ENCODE measurements at regions not wholly inside any gene's neighbourhood (a gene's known extent, or its start where the extent isn't known, plus 50 kb on each side); places are given as distances from the start of the nearest gene placed in this dataset.

DNA sequence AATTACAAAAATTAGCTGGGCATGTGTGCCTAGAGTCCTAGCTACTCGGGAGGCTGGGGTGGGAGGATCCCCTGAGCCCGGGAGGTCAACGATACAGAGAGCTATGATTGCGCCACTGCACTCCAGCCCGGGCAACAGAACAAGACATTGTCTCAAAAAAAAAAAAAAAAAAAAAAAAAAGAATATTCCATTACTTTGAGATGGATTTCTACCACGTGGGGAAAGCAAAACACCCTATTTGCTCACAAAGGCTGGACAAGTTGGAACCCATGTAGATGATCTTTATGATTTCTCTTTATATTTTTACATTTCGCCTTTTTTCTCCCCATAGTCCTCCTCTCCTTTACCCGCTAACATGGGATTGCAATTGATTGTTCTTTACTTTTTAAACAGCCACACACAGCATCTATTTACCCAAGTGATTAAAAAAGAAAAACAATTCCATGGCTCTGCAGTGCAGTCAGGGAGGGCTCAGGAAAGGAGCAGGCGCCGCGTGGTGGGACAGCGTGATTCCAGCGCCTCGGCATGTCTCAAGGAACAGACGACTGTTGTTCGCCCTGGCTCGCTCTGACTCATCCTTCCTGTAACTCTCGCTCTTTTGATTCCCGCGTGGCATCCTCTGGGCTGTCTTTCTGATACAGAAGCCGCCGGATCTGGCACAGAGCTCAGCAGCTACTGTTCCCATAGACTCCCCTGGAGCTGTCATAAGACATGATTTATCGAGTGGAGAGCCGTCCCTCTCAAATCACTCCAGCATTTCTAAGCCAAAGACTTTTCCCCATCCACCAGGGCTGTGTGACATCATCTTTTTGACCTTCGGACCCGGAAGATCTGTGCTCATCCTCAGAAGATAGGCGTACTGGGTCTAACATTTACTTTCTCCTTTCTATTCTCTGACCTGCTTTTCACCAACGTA lies 230.4 kb upstream of the AGAP1 start:
- no peaks in the 10 kb centered on the region for H3K79me2 ChIP-seq (ENCODE audit: low read length)
- H3K27me3 ChIP-seq (replicated peaks; ENCODE audit: insufficient read depth, low read length): no peaks in the 10 kb centered on the region
- no peak overlapping the region for H3K27ac ChIP-seq (ENCODE audit: low read length)
- no peaks in the 10 kb centered on the region for H3K36me3 ChIP-seq (replicated peaks; ENCODE audit: insufficient read depth, low read length)
- no peaks in the 10 kb centered on the region for H3K9me2 ChIP-seq (replicated peaks; ENCODE audit: insufficient read depth, low read length)
- H4K20me1 ChIP-seq (ENCODE audit: insufficient read depth, low read length): no peaks in the 10 kb centered on the region
- no peak overlapping the region for H3K4me2 ChIP-seq (ENCODE audit: low read depth, low read length)
- H3K4me3 ChIP-seq (ENCODE audit: low read length): no peak overlapping the region
- TF ChIP-seq EZH2phosphoT487 (IDR thresholded peaks at IDR 0.05; ENCODE audit: low read length) (no peak), EZH2 (optimal IDR thresholded peaks at IDR 0.05; ENCODE audit: low read depth, low read length) (no peak)
- TF ChIP-seq, protein P1, sequence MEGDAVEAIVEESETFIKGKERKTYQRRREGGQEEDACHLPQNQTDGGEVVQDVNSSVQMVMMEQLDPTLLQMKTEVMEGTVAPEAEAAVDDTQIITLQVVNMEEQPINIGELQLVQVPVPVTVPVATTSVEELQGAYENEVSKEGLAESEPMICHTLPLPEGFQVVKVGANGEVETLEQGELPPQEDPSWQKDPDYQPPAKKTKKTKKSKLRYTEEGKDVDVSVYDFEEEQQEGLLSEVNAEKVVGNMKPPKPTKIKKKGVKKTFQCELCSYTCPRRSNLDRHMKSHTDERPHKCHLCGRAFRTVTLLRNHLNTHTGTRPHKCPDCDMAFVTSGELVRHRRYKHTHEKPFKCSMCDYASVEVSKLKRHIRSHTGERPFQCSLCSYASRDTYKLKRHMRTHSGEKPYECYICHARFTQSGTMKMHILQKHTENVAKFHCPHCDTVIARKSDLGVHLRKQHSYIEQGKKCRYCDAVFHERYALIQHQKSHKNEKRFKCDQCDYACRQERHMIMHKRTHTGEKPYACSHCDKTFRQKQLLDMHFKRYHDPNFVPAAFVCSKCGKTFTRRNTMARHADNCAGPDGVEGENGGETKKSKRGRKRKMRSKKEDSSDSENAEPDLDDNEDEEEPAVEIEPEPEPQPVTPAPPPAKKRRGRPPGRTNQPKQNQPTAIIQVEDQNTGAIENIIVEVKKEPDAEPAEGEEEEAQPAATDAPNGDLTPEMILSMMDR (IDR thresholded peaks at IDR 0.05; ENCODE audit: low read length): no peak
- H3K9ac ChIP-seq (ENCODE audit: low read length): no peak overlapping the region
- H3F3A ChIP-seq (ENCODE audit: insufficient read depth, low read length): no peaks in the 10 kb centered on the region
- DNase-seq: no peak
- H2AFZ ChIP-seq (ENCODE audit: low read length): no peak overlapping the region
- H3K9me3 ChIP-seq (replicated peaks; ENCODE audit: insufficient read depth, low read length): no peaks in the 10 kb centered on the region
- H3K4me1 ChIP-seq (ENCODE audit: low read length): no peaks in the 10 kb centered on the region

DNA sequence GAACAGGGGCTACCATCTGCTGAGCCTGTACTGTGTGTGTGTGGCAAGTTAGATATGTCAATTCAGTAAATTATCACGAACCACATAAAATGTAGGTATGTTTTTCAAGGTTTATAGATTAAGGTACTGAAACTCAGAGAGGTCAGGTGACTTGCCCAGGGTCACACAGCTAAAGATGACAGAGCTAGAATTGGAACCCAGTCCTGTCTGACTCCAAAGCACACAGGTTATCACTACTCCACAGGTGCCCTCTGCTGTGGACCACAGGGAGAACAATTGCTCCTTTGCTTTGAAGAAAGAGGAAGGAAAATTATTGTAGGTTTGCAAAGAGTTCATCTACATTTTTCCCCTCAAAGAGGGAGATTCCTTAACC lies 229.7 kb upstream of the AGAP1 start:
- Histone ChIP-seq H3K9me3 (replicated peaks; ENCODE audit: insufficient read depth, low read length) (no peaks in the 10 kb centered on the region), H3K4me1 (ENCODE audit: low read length) (no peaks in the 10 kb centered on the region), H4K20me1 (ENCODE audit: insufficient read depth, low read length) (no peaks in the 10 kb centered on the region), H3F3A (ENCODE audit: insufficient read depth, low read length) (no peaks in the 10 kb centered on the region), H3K27me3 (replicated peaks; ENCODE audit: insufficient read depth, low read length) (no peaks in the 10 kb centered on the region), H3K4me2 (ENCODE audit: low read depth, low read length) (no peak overlapping the region), H3K36me3 (replicated peaks; ENCODE audit: insufficient read depth, low read length) (no peaks in the 10 kb centered on the region), H3K27ac (ENCODE audit: low read length) (no peak overlapping the region), H2AFZ (ENCODE audit: low read length) (no peak overlapping the region), H3K4me3 (ENCODE audit: low read length) (no peak overlapping the region), H3K9me2 (replicated peaks; ENCODE audit: insufficient read depth, low read length) (no peaks in the 10 kb centered on the region), H3K79me2 (ENCODE audit: low read length) (no peaks in the 10 kb centered on the region), H3K9ac (ENCODE audit: low read length) (no peak overlapping the region)
- TF ChIP-seq, protein P1 (IDR thresholded peaks at IDR 0.05; ENCODE audit: low read length): no peak
- TF ChIP-seq EZH2 (optimal IDR thresholded peaks at IDR 0.05; ENCODE audit: low read depth, low read length): no peak
- TF ChIP-seq EZH2phosphoT487 (IDR thresholded peaks at IDR 0.05; ENCODE audit: low read length): no peak
- no peak for DNase-seq

DNA sequence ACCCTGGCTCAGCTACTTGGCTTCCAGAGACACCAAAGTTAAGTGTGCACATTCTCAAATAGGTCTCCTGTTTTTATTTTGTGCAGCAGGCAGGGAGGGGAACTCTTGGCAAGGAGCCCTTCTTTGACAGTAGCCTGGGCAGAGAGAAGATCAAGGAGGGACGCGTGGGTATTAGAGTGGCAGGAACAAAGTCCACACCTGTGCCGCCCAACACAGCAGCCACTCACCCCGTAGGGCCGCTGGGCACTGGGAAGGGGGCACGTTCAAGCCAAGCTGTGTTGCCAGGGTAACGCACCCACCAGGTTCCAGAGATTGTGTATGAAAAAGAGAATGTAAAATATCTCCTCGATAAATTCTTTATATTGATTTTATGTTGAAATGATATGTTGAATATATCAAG lies 229.3 kb upstream of the AGAP1 start:
- Histone ChIP-seq H3K4me2 (ENCODE audit: low read depth, low read length) (no peak overlapping the region), H3K36me3 (replicated peaks; ENCODE audit: insufficient read depth, low read length) (no peaks in the 10 kb centered on the region), H3K79me2 (ENCODE audit: low read length) (no peaks in the 10 kb centered on the region), H4K20me1 (ENCODE audit: insufficient read depth, low read length) (no peaks in the 10 kb centered on the region), H2AFZ (ENCODE audit: low read length) (no peak overlapping the region), H3K4me3 (ENCODE audit: low read length) (no peak overlapping the region), H3K9ac (ENCODE audit: low read length) (no peak overlapping the region), H3K9me2 (replicated peaks; ENCODE audit: insufficient read depth, low read length) (no peaks in the 10 kb centered on the region), H3K27me3 (replicated peaks; ENCODE audit: insufficient read depth, low read length) (no peaks in the 10 kb centered on the region), H3K4me1 (ENCODE audit: low read length) (peaks cover 2% of the 10 kb centered on the region; the same call in 1 of the 2 replicates), H3K9me3 (replicated peaks; ENCODE audit: insufficient read depth, low read length) (no peaks in the 10 kb centered on the region), H3K27ac (ENCODE audit: low read length) (no peak overlapping the region), H3F3A (ENCODE audit: insufficient read depth, low read length) (no peaks in the 10 kb centered on the region)
- no peak for TF ChIP-seq EZH2phosphoT487 (IDR thresholded peaks at IDR 0.05; ENCODE audit: low read length)
- no peak for TF ChIP-seq EZH2 (optimal IDR thresholded peaks at IDR 0.05; ENCODE audit: low read depth, low read length)
- TF ChIP-seq, protein P1 (IDR thresholded peaks at IDR 0.05; ENCODE audit: low read length): no peak
- DNase-seq: no peak

Measured in MM.1S (cell line).